ENCODE measurements at regions not wholly inside any gene's neighbourhood (a gene's known extent, or its start where the extent isn't known, plus 50 kb on each side); places are given as distances from the start of the nearest gene placed in this dataset.
"Not testable (repeated sequence)": the region's sequence is repeated elsewhere in the genome, so short reads cannot be mapped to it uniquely, and the experiment has no call there.

DNA sequence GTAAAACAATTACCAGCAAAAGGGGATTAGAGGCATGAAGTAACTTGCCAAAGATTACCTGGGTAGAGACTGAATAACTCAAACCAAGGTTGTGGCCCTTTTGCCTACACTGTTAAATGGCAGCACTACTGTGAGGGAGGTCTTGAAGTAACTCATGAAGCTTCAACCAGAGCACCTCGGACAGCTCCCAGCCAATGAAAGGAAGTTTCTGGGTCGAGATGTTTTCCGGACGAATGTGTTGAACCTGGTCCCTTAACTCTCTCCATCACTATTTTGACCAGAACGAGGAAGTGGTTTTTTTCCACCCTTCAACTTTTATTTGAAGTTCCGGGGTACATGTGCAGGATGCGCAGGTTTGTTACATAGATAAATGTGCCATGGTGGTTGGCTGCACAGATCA lies 133.6 kb upstream of the PRKCQ start:
- DNase-seq = no peak

DNA sequence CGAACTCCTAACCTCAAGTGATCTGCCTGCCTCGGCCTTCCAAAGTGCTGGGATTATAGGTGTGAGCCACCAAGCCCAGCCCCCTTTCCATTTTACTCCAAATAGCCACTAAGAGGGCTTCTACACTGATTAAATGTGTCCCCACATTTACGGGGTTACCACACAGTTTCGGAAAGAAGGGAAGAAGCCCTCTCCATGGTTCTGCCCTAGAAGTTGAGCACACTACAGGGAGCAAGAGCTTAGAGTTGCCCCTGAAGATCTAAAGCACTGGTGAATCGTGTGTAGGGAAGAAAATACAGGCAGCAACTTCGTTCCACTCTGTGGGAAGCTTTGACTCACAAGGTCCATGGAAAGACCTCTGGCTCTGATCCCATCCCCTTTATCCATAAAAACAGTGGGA lies 133.0 kb upstream of the PRKCQ start:
- no peak for DNase-seq

DNA sequence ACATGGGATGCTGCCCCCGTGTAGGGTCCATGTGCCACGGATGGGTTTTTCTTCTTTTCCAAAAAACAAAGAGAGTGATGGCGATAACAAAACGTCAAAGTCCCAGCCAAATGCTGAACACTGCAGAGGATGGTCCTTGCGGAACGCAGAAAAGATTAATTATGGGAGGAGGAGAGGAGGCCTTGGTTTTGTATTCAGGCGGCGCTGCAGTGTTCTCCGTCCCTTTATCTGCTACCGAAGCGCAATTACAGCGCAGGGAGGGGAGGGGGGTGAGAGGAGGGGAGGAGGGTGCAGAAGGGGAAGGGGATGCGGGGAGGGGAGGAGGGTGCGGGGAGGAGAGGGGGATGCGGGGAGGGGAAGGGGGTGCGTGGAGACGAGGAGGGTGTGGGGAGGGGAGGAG lies 131.8 kb upstream of the PRKCQ start:
- DNase-seq = no peak

DNA sequence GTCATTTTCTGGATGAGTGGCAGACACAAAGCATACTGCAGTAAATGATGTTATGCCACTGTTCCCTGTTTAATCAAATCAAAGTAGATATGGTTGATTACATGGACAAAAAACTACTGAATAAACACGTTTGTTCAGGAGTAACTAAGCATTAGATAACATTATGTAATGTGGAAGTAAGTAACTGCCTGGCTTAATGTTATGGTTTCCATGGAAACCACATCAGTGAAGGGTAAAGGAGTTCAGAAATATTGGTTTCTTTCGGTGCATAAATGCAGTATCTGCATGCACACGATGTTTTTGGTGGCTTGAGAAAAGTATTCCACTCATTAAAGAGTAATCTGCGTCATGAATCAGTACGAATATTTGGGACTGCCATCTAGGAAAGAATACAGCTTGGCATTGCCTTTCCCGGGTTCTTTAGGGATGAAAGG lies 131.3 kb upstream of the PRKCQ start:
- no peak for DNase-seq

DNA sequence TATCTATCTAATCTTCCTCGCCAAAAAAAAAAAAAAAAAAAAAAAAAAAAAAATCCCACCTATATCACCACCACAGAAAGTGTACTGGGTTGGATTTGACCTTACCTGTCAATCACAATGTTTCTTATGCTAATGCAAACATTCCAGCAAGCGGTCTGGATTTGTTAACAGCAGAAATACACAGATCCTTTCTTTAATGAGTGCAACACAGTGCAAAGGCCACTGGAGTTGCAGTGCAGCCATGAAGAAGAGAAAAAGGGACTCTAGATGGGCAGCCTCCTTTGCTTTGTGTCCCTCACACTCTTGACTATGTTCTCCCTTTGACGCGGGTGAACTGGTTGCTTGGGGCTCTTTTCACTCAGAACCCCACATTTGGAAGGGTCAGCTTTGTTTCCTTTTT lies 127.3 kb upstream of the PRKCQ start:
- no peak for DNase-seq

DNA sequence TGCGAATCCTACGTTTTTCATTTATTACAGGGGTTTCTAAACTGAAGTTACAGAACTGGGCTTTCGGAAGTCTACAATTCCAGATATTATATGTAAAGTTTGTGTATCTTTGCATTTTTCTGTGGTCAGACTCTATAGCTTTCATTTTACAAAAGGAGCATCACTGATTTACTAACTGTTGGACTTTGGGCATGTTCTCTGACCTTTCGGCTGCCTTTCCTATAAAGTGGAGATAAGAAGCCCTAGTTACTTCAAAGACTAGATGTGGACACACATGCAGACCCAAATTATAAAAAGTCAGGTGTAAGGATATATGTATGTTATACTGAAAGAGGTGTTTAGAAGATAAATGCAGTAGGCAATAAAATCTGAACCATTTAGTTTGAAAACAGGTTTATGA lies 126.6 kb upstream of the PRKCQ start:
- no peak for DNase-seq

DNA sequence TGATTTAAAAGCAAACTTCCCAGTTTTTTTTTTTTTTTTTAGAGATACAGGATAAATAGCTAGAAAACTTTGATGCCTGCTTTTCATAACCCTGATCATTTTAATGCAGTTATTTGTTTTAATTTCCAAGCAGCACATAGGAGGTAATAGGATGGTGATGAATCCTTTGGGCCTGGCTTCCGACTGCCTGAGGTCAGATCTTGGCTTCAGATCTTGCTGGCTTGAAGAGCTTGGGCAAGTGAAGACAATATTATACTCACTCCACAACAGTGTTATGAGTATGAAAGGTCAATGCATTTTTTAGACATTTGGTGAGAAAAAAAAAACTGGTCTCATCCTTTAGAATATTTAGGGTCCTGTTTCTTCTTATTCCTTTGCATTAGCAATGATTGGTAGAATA lies 124.8 kb upstream of the PRKCQ start:
- DNase-seq = no peak

DNA sequence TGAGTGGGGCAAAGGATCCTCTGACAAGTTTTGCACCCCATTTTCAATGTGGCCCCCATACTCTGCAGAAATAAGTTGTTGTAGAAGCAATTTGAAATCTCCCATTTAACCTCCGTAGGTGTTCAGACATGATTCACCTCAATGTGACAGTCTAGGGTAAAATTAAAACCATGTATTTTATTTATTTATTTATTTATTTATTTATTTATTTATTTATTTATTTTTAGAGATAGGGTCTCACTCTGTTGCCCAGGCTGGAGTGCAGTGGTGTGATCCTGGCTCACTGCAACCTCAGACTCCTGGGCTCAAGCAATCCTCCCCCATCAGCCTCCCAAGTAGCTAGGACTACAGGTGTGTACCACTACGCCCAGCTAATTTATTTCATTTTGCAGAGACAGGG lies 122.8 kb upstream of the PRKCQ start:
- not testable (repeated sequence) for DNase-seq

DNA sequence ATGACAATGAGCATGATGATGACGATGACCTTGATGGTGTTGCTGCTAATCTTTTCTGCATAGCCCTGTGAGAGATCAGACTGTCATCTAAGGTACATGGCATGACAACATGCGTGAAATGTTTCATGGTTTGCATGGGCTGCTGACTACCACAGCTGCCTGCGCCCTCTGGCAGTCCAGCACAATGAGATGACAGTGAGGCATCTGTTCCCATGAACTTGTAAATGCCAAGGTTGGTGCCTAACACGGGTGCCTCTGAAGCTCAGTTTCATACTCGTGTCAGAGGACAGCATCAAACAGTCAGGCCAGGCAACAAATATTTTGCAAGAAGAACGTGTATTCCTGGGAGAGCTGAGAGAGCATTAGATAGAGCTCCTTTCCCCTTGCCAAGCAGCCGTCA lies 122.0 kb upstream of the PRKCQ start:
- no peak for DNase-seq

DNA sequence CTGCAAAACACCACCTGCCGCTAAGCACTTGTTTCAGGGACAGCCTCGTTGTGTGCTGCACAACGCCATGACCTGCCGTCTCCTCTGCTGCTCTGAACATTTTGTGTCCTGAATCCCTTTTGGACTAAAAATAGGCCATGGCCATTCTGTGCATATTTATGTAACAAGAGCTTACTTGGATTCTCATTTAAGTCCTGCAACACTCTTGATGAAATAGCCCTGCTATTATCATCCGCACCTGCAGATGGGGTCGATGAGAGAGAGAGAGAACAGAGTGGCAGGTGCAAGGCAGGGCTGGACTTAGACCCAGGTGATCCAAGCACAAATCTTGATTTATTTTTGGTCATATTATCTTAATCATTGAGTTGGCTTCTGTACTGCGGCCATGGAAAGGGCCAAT lies 121.2 kb upstream of the PRKCQ start:
- no peak for DNase-seq

DNA sequence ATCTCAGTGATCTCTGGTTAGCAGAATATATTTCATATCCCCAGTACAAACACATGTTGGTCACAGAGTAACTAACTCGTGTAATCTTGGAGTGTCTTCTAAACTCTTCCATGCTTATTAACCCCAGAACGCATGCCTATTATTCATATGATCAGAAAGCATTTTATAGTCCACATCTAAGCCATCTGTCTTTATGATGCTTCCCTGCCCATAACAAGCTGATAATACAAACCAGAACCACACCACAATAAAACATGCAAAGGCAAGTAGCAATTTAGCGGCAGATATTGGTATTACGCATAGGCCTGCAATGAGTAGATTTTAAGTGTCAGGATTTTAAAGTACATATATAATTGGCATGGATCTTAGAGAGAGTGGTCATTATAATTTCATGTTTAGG lies 120.0 kb upstream of the PRKCQ start:
- no peak for DNase-seq

DNA sequence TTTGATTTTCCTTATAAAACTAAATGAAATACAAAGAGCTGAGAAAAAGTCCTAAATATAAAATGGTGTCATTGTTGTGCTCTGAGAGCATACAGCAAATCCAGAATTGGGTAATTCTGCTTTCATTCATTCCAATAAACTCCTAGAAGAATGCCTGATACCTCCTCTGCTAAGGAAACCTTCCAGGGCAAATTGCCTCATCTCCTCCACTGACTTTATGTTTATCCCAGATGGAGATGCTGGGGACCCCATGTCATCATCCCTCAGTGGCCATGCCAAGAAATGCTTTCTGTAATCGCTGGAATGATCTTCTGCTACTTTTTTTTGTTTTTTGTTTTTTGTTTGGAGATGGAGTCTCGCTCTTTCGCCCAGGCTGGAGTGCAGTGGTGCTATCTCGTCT lies 119.3 kb upstream of the PRKCQ start:
- DNase-seq = no peak

DNA sequence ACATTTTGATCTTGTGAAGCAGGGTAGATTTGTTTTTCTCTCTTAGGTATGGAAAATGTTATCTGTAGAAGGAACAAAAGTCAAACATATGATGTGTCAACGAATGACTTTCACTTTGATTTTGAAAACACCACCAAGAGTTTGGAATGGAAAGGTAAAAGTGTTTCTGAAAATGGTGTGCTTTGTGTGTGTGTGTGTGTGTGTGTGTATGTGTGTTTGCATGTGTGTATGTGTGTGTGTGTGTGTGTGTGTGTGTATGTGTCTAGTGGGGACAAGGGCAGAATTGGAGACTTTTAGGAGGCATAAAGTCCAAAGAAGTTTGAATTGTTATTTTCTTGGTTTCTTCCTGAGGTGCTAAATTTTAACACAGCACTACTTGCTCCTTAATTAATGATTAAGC lies 115.4 kb upstream of the PRKCQ start:
- DNase-seq = no peak

DNA sequence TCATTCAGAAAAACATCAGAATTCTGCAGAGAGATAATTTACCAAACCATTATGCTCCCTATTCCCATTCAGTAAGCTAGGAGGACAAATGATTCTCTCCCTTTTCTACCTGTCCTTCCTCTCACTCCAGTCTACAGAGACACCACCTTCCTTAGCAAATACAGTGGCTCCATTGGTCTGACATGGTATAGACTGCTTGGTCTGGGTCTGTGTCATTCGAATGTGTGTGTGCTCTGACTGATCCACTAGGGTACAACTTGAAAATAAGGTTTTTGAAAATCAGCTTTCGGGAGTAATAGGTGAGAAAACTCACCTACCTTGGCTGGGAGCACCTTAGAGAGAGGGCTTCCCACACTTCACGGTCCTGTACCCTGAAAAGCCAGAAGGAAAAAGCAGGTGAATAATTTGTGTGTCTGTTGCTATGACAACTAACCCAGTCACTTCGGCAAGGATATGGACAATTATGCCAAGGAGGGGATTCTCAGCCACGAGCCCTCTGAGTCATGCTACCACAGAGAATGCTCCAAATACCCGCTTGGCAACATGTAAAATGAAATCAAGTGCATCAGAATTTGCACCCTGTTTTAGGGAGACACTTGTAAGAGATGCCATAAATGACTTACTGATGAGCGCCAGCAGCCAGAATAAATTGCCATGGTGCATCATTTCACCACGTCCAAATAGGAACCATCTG lies 114.5 kb upstream of the PRKCQ start:
- no peak for DNase-seq

DNA sequence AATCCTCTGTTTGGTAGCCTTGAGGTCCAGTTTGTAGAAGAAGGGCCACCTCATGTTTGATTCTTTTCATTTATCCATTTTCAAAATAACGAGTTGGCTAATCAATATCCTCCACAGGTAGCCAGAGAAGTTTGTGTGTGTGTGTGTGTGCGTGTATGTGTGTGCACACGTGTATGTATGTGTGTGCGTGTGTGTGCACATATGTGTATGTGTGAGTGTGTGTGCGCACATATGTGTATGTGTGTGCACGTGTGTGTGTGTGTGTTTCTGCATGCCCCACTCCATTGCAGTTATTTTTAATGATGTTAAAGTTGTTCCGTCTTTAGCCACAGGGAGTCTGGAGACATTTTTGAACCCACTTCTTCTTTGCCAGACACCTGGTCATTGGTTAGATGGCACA lies 112.8 kb upstream of the PRKCQ start:
- DNase-seq = no peak

DNA sequence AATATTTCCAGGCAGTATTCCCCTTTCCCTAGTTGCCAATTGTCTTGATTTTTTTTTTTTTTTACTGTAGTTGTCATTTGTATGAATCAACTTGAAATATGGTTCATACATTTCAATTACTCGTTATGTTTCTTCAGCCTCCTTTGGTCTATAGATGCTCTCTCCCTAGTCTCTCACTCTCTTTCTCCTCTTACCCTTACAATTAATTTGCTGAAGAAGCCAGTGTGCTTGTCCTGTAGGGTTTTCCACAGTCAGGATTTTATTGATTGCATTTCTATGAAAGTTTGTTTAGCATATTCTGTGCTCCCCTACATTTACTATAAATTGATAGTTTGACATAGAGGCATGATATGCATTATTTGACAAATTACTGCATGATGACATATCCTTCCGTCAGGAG lies 112.0 kb upstream of the PRKCQ start:
- DNase-seq = no peak

DNA sequence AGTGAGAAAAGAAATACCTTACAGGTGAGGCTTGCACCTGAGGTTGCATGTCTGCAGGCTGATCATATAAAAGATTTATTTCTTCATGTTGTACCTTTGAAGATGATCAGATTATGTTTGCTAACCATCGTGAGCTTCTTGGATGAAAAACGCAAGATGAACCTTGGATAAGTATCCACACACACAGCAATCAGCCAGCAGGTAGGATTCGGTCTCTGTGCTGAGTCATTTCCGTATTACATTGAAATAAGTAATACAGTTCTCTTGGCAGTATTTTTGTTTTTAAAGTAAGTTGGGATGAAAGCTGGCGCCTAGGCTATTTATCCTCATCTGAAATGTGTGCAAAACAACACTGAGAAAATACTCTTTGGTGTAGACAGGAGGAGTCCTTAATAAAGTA lies 109.0 kb upstream of the PRKCQ start:
- DNase-seq = no peak

DNA sequence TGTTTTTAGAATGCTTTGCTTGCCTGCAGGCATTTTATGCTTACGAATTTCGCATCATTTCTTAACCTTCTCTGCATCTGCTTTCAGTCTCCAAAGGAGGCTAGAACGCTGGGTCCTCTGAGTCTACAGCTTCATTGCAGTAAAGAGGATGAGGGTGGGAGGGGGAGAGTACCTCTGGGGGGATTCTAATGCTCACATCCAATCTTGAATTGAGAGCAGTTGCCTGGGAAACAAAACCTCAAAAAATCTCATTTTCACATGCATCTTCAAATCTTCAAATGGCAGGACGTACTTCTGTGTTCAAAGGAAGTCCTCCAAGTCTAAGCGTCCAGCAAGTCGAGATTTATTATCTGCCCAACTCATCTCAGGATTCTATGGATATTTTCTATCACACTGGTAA lies 100.7 kb upstream of the PRKCQ start:
- DNase-seq = no peak

DNA sequence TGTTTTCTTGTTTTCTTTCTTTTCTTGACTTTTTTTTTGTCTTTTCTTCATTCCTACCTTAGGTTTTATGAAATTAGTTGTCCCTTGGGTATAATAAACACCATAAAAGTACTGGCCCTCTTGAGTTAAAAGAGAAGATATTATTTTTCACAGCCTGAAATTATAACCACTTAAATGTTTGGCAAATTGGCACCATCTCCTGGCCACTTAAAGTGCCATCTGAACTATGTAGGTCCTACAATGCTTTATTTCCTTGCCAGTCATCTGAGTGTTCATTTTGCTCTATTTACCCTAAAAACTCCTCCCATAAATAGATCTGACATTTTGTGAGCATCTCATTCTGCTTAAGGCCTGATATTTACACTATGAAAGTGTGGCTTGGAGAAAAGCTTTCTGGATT lies 98.9 kb upstream of the PRKCQ start:
- no peak for DNase-seq

DNA sequence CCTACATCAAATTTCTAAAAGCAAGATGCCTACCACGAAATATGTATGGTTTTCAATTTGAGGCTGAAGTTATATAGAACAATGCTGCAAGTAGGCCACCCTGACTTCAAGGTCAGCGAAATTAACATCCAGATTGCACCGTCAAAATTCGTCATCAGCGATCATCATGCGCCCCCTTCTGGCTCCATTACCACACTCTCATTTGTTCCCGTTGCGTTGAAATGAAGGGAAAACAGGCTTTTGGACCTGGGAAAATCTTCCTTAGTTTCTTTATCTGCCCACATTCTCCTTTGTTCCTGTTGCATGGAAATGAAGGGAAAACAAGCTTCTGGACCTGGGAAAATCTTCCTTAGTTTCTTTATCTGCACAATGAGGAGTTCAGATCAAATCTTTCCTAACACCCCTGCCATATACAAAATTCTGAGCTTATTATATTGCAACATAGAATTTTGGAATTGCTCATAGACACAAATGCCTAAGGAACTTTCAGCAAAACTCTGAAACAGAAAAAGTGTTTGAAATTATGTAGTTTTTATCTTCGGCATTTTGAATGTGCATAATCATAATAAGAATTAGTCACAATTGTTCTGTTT lies 98.2 kb upstream of the PRKCQ start:
- DNase-seq = peak; percentile 60 to 61

DNA sequence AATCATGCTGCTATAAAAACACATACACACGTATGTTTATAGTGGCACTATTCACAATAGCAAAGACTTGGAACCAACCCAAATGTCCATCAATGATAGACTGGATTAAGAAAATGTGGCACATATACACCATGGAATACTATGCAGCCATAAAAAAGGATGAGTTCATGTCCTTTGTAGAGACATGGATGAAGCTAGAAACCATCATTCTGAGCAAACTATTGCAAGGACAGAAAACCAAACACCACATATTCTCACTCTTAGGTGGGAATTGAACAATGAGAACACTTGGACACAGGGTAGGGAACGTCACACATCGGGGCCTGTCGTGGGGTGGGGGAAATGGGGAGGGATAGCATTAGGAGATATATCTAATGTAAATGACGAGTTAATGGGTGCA lies 97.1 kb upstream of the PRKCQ start:
- DNase-seq = not testable (repeated sequence)

DNA sequence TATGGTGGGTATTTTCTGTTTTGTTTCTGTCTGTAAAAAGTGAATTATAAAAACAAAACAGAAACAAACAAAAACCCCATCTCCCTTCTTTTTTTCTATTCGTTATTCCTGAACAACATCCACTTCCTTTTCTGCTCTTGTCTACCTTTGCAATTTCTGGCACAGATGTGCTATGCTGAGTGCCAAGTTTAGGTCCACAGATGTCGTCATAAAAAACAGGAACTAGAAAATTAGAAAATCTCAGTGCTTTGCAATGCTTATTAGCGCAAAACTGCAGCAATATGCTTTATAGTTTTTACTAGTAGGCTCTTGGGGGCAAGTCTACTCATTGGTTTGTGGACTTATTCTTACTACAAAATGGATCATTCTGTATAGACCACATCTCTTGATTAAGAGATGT lies 94.2 kb upstream of the PRKCQ start:
- no peak for DNase-seq

DNA sequence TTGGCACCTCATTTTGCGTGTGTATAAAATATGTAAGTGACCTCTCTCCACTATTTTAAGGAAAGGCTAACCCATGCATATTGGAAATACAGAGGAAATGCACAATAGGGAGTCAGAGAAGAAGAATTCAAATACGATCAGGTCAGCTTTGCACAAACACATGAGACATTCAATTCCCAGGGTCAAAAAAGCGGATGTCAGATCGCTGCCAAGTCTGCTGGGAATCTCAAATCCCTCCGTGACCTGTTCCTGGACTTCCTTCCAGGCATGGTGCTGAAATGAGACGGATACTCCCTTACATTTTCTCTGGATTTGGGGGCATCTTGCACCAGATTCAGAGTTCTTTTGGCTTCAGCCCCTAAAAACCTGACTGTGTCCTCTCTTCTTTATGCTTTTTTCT lies 91.9 kb upstream of the PRKCQ start:
- DNase-seq = no peak

DNA sequence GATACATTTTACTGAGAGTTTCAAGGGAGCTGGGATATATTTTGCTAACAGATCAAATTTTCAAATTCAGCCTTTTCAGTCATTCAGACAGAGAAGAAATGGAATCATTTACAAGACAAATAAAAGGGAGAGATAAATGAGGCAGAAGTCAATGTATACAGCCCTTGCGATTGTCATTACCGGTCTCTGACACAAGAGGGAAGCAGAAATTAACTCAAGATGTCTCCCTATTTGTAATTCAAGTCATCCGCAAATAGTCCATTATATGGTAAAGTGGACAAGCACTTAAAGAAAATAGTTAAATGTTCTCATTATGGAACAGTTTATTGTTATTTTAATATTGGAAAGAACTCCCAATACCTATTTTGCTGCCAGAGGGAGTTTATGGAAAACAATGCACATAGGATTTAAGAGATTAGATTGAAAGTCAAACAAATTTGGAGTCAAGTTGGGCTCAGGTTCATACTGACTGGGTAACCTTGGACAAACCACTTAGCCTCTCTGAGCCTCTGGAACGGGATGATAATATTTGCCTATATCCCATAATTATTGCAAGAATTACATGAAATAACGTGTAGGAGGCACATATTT lies 89.3 kb upstream of the PRKCQ start:
- no peak for DNase-seq

Data from stimulated activated CD4-positive, alpha-beta T cell treated with anti-CD3 and anti-CD28 coated beads, Interleukin-2, amount 100 ng/mL, for 48 hours (primary cell).